Thyroid gland (tissue), 4 donors: ENCODE measurements at regions not wholly inside any gene's neighbourhood (a gene's known extent, or its start where the extent isn't known, plus 50 kb on each side); places are given as distances from the start of the nearest gene placed in this dataset.

Source experiments
- DNase-seq, 2 donors: peaks; one replicate each; pipeline ENCODE4 v3.0.0-alpha.2; 2019
- H3K27ac ChIP-seq, 3 donors: fragments of 200-600 bp; sonication (generic); 1 replicate in 2 of 3; 2 replicates in 1 of 3; pipeline ENCODE4 v1.5.1; 2016 to 2019; ENCODE audit warnings: mild to moderate bottlenecking in 1 of 3, moderate library complexity in 1 of 3
- H3K27me3 ChIP-seq: fragments of 200-600 bp; sonication (generic); one replicate; pipeline ENCODE4 v1.5.1; 2019
- H3K36me3 ChIP-seq, 2 donors: fragments of 200-600 bp; sonication (generic); one replicate each; pipeline ENCODE4 v1.5.1; 2016 to 2019
- H3K4me1 ChIP-seq, 2 donors: fragments of 200-600 bp; sonication (generic); one replicate each; pipeline ENCODE4 v1.5.1; 2017 to 2019
- H3K4me3 ChIP-seq, 3 donors: fragments of 200-600 bp; sonication (generic); replicated peaks in 1 of 3; 1 replicate in 2 of 3; 2 replicates in 1 of 3; pipeline ENCODE4 v1.5.1; 2016; ENCODE audit warnings: mild to moderate bottlenecking in 1 of 3
- H3K9me3 ChIP-seq: fragments of 200-600 bp; sonication (generic); one replicate; pipeline ENCODE4 v1.5.1; 2017
- CTCF ChIP-seq, 6 experiments: fragments of 200-600 bp in 3 of 6; fragments of 450-650 bp in 3 of 6; sonication (generic) in 3 of 6; IDR thresholded peaks; one replicate each; pipeline ENCODE4 v1.5.1; 2016 to 2019; ENCODE audit warnings: antibody characterized with exemption in 6 of 6, mild to moderate bottlenecking in 2 of 6, inconsistent platforms in 1 of 6, moderate library complexity in 1 of 6
- POLR2A ChIP-seq, 2 donors: fragments of 450-650 bp; IDR thresholded peaks; one replicate each; pipeline ENCODE4 v1.6.1; 2017; ENCODE audit warnings: antibody characterized with exemption in 2 of 2, mild to moderate bottlenecking in 2 of 2, moderate library complexity in 1 of 2
- WGBS, 2 donors: methylation state at CpG; one replicate each; pipeline ENCODE4 v1.1.5; 2017; 5-methylcytosine and 5-hydroxymethylcytosine counted together
- intact Hi-C: fragments of 100-400 bp; cut with DNase I; formaldehyde crosslinking; loops from one replicate; pipeline ENCODE4 v1.15.1; 2023

GRCh38 chr4:55723403-55723802 lies 87.3 kb upstream of the NMU start:
- Histone ChIP-seq H3K9me3 (no peaks in the 10 kb centered on the region), H3K27ac (no peak overlapping the region), H3K36me3 (no peaks in the 10 kb centered on the region), H3K4me1 (no peaks in the 10 kb centered on the region), H3K4me3 (no peak overlapping the region), H3K27me3 (no peaks in the 10 kb centered on the region)
- 55 to 58% methylated on average over 2 of the region's 2 CpGs for WGBS, 2 donors
- intact Hi-C loops: no loop called here
- DNase-seq: no peak
- TF ChIP-seq POLR2A (IDR thresholded peaks at IDR 0.05): no peak
- no peak for TF ChIP-seq CTCF (IDR thresholded peaks at IDR 0.05)

DNA sequence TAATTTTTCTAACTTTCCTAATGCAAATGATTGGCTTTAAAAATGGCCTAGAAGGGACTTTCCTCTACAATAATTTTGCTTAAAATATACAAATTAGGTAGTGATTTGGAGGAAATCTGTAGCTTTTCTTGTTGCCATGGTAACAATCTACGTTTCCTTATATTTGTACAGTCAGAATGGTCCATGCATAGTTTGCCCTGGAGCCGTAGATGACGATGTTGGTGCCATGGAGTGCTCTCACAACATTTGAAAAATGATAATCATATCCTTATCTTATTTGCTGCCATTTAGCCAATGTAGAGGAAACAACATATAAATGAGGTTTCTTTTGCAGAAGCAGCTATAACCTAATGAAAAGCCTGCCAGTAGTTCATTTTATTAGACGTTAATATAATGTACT lies 89.0 kb upstream of the NMU start:
- H3K27ac ChIP-seq: no peak overlapping the region
- DNase-seq: no peak
- H3K27me3 ChIP-seq: no peaks in the 10 kb centered on the region
- H3K4me3 ChIP-seq: no peak overlapping the region
- H3K9me3 ChIP-seq: no peaks in the 10 kb centered on the region
- intact Hi-C loops: no loop called here
- 77 to 86% methylated on average over 4 of the region's 4 CpGs for WGBS, 2 donors
- no peak for TF ChIP-seq POLR2A (IDR thresholded peaks at IDR 0.05)
- no peaks in the 10 kb centered on the region for H3K36me3 ChIP-seq
- H3K4me1 ChIP-seq: no peaks in the 10 kb centered on the region

DNA sequence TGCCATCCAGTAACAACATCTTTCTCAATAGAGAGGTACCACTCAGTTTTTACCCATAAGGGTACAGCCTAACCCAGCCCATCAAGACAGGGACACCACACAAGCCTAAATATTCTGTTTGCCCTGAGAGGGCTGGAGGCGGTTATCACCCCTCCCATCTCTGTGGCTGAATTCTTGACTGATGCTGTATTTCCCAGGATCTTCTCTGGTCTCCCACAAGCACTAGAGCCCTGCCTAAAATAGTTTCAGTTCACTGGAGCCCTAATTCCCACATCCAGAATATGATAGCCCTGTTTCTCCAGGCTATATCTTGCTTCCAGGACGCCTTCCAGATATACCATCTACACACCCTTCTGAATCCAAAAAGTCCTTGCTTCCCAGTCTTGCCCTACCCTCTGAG lies 91.6 kb upstream of the NMU start:
- 90 to 93% methylated on average over 2 of the region's 2 CpGs for WGBS, 2 donors
- intact Hi-C loops: no loop called here
- no peak for TF ChIP-seq CTCF (IDR thresholded peaks at IDR 0.05)
- TF ChIP-seq POLR2A (IDR thresholded peaks at IDR 0.05): no peak

DNA sequence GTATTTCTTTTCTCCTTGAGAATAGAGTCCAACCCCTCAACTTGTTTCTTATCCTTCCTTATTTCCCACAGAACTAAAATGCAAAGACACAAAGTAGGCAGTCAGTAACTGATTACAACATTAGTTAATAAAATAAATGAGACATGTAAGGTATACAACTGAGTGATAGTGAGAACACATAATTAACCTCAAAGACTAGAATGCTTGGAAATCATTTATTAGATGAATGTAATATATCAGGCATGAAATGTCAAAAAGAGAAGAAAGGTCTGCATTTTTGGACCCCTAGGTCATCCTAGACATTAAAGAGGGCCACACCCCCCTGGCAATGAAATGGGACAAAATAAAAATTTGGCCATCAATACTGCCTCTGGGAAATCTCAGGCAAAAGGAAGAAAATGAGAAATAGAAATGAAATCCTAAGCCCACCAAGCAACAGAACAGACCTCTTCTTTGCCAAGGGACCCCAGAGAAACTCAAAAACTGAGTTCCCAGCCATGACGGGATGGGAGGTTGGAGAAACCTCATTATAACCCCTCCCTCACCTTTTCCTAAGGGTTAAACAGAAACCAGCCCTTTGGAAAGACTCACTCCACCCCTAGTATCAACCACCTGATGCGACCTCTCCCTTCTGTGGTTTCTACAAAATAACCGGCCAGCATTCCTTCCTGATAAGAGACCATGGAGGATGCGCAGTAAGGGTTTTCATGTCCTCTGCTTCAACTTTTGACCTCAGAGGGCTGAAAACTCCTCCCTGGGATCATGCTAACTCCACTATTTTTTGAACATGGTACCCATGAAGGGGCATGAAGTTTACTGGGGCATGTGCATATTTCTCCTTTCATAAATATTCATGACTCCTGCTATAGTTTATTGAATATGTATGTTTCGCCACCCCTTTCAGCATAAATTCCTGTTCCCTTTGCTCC lies 90.0 kb upstream of the EXOC1L start:
- 88 to 89% methylated on average over 5 of the region's 5 CpGs for WGBS, 2 donors
- no peaks in the 10 kb centered on the region for H3K27me3 ChIP-seq
- intact Hi-C loops: loop anchor here (10.0 kb wide), 2 partner anchors 285 to 385 kb away; partner anchors contain the start of gene SRD5A3
- no peak overlapping the region for H3K4me3 ChIP-seq
- H3K36me3 ChIP-seq: no peaks in the 10 kb centered on the region
- TF ChIP-seq POLR2A (IDR thresholded peaks at IDR 0.05): no peak
- no peak for TF ChIP-seq CTCF (IDR thresholded peaks at IDR 0.05)
- H3K4me1 ChIP-seq: no peaks in the 10 kb centered on the region
- H3K27ac ChIP-seq: no peak overlapping the region
- DNase-seq: no peak
- H3K9me3 ChIP-seq: no peaks in the 10 kb centered on the region

More for the DNA sequence above, 91.6 kb upstream of the NMU start:
- Histone ChIP-seq H3K4me3 (no peak overlapping the region), H3K27ac (no peak overlapping the region), H3K27me3 (no peaks in the 10 kb centered on the region), H3K36me3 (no peaks in the 10 kb centered on the region), H3K9me3 (no peaks in the 10 kb centered on the region), H3K4me1 (no peaks in the 10 kb centered on the region)
- DNase-seq: no peak

GRCh38 chr4:55730280-55730931 lies 89.2 kb upstream of the EXOC1L start:
- Histone ChIP-seq H3K27ac (no peak overlapping the region), H3K4me3 (no peak overlapping the region), H3K4me1 (no peaks in the 10 kb centered on the region), H3K36me3 (no peaks in the 10 kb centered on the region), H3K27me3 (no peaks in the 10 kb centered on the region), H3K9me3 (no peaks in the 10 kb centered on the region)
- 89 to 92% methylated on average over 2 of the region's 2 CpGs for WGBS, 2 donors
- DNase-seq: no peak
- TF ChIP-seq CTCF (IDR thresholded peaks at IDR 0.05) (no peak), POLR2A (IDR thresholded peaks at IDR 0.05) (no peak)
- intact Hi-C loops: loop anchor here (10.0 kb wide), 2 partner anchors 286 to 386 kb away; partner anchors contain the start of gene SRD5A3
